ENCODE measurements at regions not wholly inside any gene's neighbourhood (a gene's known extent, or its start where the extent isn't known, plus 50 kb on each side); places are given as distances from the start of the nearest gene placed in this dataset.
A peak's percentile ranks its signal among the peaks of the same experiment; 100 is the strongest.

- no peaks in the 10 kb centered on the region for H3K4me1 ChIP-seq (replicated peaks in 1 of 2; ENCODE audit: control insufficient read depth in 2 of 2, insufficient read depth in 2 of 2, low read length in 2 of 2)
- no peak overlapping the region for H3K9ac ChIP-seq (ENCODE audit: insufficient read depth in 1 of 2, low read depth in 2 of 2, low read length in 2 of 2)
- ATAC-seq (no peak), FAIRE-seq (no peak), DNase-seq (ENCODE audit: extremely low read depth in 1 of 4, low spot score in 3 of 4) (no peak)
- ChIA-PET POLR2A (no interaction called here), CTCF (ENCODE audit: low intra/inter-chr PET ratio) (no interaction called here)
- H4K20me1 ChIP-seq (replicated peaks; ENCODE audit: control insufficient read depth, insufficient read depth, low read length) = no peaks in the 10 kb centered on the region
- H3K9me1 ChIP-seq (ENCODE audit: control insufficient read depth, insufficient read depth, low read length) = no peaks in the 10 kb centered on the region
- BruUV-seq (replicated peaks) = no TSS peak
- WGBS (ENCODE audit: insufficient coverage, low coverage, missing lambda C conversion rate) = 0% methylated on average over 4 of the region's 4 CpGs
- no peaks in the 10 kb centered on the region for H3K36me3 ChIP-seq (ENCODE audit: control insufficient read depth, insufficient read depth, low read length)
- H3K79me2 ChIP-seq (ENCODE audit: control insufficient read depth, insufficient read depth, low read length) = no peaks in the 10 kb centered on the region
- in situ Hi-C loops (cut with MboI) (no loop called here), intact Hi-C loops (cut with micrococcal nuclease) (no loop called here)
- H2AFZ ChIP-seq (ENCODE audit: low read depth, low read length) = no peak overlapping the region
- no peak overlapping the region for H3K4me3 ChIP-seq
- H3K4me2 ChIP-seq (ENCODE audit: insufficient read depth, low read length) = no peak overlapping the region
- H3K27me3 ChIP-seq (ENCODE audit: control insufficient read depth in 2 of 2, insufficient read depth in 2 of 2, low read length in 2 of 2) = no peaks in the 10 kb centered on the region
- H3K27ac ChIP-seq (ENCODE audit: extremely low read depth, low read depth, low read length) = no peak overlapping the region
- no peaks in the 10 kb centered on the region for H3K9me3 ChIP-seq (replicated peaks; ENCODE audit: control insufficient read depth, insufficient read depth, low read depth, low read length)
- TF ChIP-seq ZNF316 (IDR thresholded peaks at IDR 0.05) = peak; percentile 12; the same call in 1 of the 2 replicates
- no peak for TF ChIP-seq ZNF395 (CRISPR knock-in tag; IDR thresholded peaks at IDR 0.05)
- TF ChIP-seq SMAD2 (IDR thresholded peaks at IDR 0.05; ENCODE audit: low read depth, low read length) = no peak
- no peak for TF ChIP-seq ZNF324 (CRISPR knock-in tag; IDR thresholded peaks at IDR 0.05)
Observed at GRCh38 chr3:25376340-25376739, 51.7 kb upstream of the RARB start.

- H3K9me1 ChIP-seq (ENCODE audit: control insufficient read depth, insufficient read depth, low read length) = no peaks in the 10 kb centered on the region
- no peak for ATAC-seq
- in situ Hi-C loops (cut with MboI) (no loop called here), intact Hi-C loops (cut with micrococcal nuclease) (no loop called here)
- no peak overlapping the region for H3K4me3 ChIP-seq
- H3K9me3 ChIP-seq (replicated peaks; ENCODE audit: control insufficient read depth, insufficient read depth, low read depth, low read length) = no peaks in the 10 kb centered on the region
- no peaks in the 10 kb centered on the region for H3K4me1 ChIP-seq (replicated peaks in 1 of 2; ENCODE audit: control insufficient read depth in 2 of 2, insufficient read depth in 2 of 2, low read length in 2 of 2)
- no peak for DNase-seq (ENCODE audit: extremely low read depth in 1 of 4, low spot score in 3 of 4)
- H3K79me2 ChIP-seq (ENCODE audit: control insufficient read depth, insufficient read depth, low read length) = no peaks in the 10 kb centered on the region
- no peak overlapping the region for H2AFZ ChIP-seq (ENCODE audit: low read depth, low read length)
- 5% methylated on average over 2 of the region's 2 CpGs for WGBS (ENCODE audit: insufficient coverage, low coverage, missing lambda C conversion rate)
- ChIA-PET POLR2A (no interaction called here), CTCF (ENCODE audit: low intra/inter-chr PET ratio) (no interaction called here)
- no peak overlapping the region for H3K9ac ChIP-seq (ENCODE audit: insufficient read depth in 1 of 2, low read depth in 2 of 2, low read length in 2 of 2)
- no peaks in the 10 kb centered on the region for H3K27me3 ChIP-seq (ENCODE audit: control insufficient read depth in 2 of 2, insufficient read depth in 2 of 2, low read length in 2 of 2)
- no peak for FAIRE-seq
- TF ChIP-seq SIX5 (IDR thresholded peaks at IDR 0.05; ENCODE audit: borderline replicate concordance in 1 of 2, insufficient read depth in 1 of 2, low read depth in 1 of 2, low read length in 2 of 2) = no peak
- no peak for TF ChIP-seq FOXK2 (conservative IDR thresholded peaks at IDR 0.05 in 1 of 2, IDR thresholded peaks at IDR 0.05 in 1 of 2; ENCODE audit: low read depth in 2 of 2)
- no peak for TF ChIP-seq TRIM28 (IDR thresholded peaks at IDR 0.05)
- TF ChIP-seq NBN (IDR thresholded peaks at IDR 0.05; ENCODE audit: low read depth) = no peak
- no peak for TF ChIP-seq XRCC3 (IDR thresholded peaks at IDR 0.05)
- no peak for TF ChIP-seq ZNF512 (tag; IDR thresholded peaks at IDR 0.05)
- no peak for TF ChIP-seq GTF2F1 (IDR thresholded peaks at IDR 0.05; ENCODE audit: low read depth, low read length)
- no peak for TF ChIP-seq FOSL1 (tag; conservative IDR thresholded peaks at IDR 0.05)
- no peak for TF ChIP-seq SFPQ (IDR thresholded peaks at IDR 0.05; ENCODE audit: low read depth, low read length)
- no TSS peak for BruUV-seq (replicated peaks)
- H4K20me1 ChIP-seq (replicated peaks; ENCODE audit: control insufficient read depth, insufficient read depth, low read length) = no peaks in the 10 kb centered on the region
- H3K36me3 ChIP-seq (ENCODE audit: control insufficient read depth, insufficient read depth, low read length) = no peaks in the 10 kb centered on the region
- no peak overlapping the region for H3K27ac ChIP-seq (ENCODE audit: extremely low read depth, low read depth, low read length)
- H3K4me2 ChIP-seq (ENCODE audit: insufficient read depth, low read length) = no peak overlapping the region
Observed at GRCh38 chr3:25377042-25377441, 51.0 kb upstream of the RARB start.

All from K562 (cell line).